Stimulated activated CD4-positive, alpha-beta T cell treated with anti-CD3 and anti-CD28 coated beads, Interleukin-1b, Interleukin-23, amount 100 ng/mL, for 24 hours (primary cell): ENCODE measurements at regions not wholly inside any gene's neighbourhood (a gene's known extent, or its start where the extent isn't known, plus 50 kb on each side); places are given as distances from the start of the nearest gene placed in this dataset.

Source experiments
- DNase-seq, 4 experiments: peaks; one replicate each; pipeline ENCODE4 v3.0.0-alpha.2; 2020; ENCODE audit warnings: low read depth in 4 of 4, low spot score in 1 of 4

DNA sequence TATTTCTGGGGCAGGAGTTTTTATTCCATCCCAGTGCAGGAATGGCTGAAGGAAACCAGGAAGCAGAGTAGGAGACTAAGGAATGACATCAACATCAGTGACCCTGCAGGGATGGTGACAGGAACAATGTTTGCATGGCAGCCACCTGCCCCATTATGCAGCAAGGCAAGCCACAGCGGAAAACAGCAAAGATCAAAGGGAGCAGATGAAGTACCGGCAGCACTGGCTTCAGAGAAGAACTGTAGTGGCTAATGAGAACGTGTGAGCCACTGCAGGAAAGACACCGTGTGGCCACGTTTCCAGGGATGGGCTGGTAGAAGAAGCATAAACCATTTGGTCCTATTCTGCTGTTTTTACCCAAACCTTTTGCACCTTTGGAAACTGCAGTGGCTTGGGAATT is 52.9 kb upstream of the TAB2 start:
- no peak for DNase-seq

DNA sequence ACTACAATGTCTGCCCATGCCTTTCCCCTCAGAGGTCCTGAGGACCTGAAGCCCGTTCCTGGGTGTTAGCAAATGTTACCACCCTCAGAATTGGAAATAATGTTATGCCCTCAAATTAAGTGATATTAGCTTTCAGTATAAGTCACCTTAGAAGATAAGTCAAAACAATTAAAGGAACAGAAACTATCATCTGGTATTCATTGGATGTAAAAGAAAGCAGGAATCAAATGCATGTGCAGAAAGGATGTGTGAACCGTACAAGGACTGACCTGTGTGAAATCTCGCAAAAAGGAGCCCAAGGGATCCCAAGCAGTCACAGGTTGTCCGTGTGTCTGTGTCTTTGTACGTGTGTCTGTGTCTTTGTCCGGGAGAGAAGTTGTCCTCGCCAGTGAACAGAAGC is 51.6 kb upstream of the TAB2 start:
- DNase-seq, result no peak

GRCh38 chr6:149266659-149267058 is 50.9 kb upstream of the TAB2 start:
- DNase-seq, result no peak

GRCh38 chr6:149267072-149267471 is 50.4 kb upstream of the TAB2 start:
- no peak for DNase-seq

GRCh38 chr6:149267513-149268043 is 49.9 kb upstream of the TAB2 start:
- no peak for DNase-seq
